GM12878 (cell line): ENCODE measurements at regions not wholly inside any gene's neighbourhood (a gene's known extent, or its start where the extent isn't known, plus 50 kb on each side); places are given as distances from the start of the nearest gene placed in this dataset.

ENCODE experiments used
- ATAC-seq: fragments of 200-7000 bp; cut with Tn5 transposase; 3 replicates; pipeline ENCODE4 v1.9.1; 2020; ENCODE audit warnings: mild to moderate bottlenecking, moderate library complexity
- BruUV-seq: library from RNA; stranded (reverse); fragments of 400-500 nt; replicated peaks from 2 replicates; lab custom pipeline; 2021; lab: Mats Ljungman, UMichigan
- CTCF ChIA-PET: fragments of 300-600 bp; sonication (Branson Sonifier 250); formaldehyde crosslinking; extraction: SDS; loops from one replicate; lab custom pipeline; 2021; ENCODE audit warnings: inconsistent platforms; lab: Yijun Ruan, JAX
- POLR2A ChIA-PET: fragments of 350-600 bp; formaldehyde crosslinking; extraction: SDS; loops from one replicate; lab custom pipeline; 2021; ENCODE audit warnings: inconsistent platforms; lab: Charles Lee
- RAD21 ChIA-PET: fragments of 300-600 bp; sonication (Branson Sonifier 250); formaldehyde crosslinking; loops from one replicate; lab custom pipeline; 2023; ENCODE audit warnings: antibody characterized with exemption; ENCODE audit not compliant: unreplicated experiment; lab: Charles Lee
- SMC1A ChIA-PET: fragments of 300-600 bp; sonication (Branson Sonifier 250); formaldehyde crosslinking; loops from one replicate; lab custom pipeline; 2023; ENCODE audit not compliant: unreplicated experiment, uncharacterized antibody; lab: Charles Lee
- DNase-seq: peaks from one replicate; pipeline ENCODE4 v3.0.0-alpha.2; 2011; ENCODE audit warnings: low read depth, low spot score
- FAIRE-seq: peaks from 3 replicates; lab custom pipeline; 2011; peaks lifted over from hg19 to GRCh38; lab: Jason Lieb, UNC
- H2AFZ ChIP-seq: 2 replicates; pipeline ENCODE4 v1.6.0; 2011; ENCODE audit warnings: low read depth, low read length, control low read depth; ENCODE audit not compliant: control insufficient read depth
- H3K27ac ChIP-seq: 2 replicates; pipeline ENCODE4 v1.5.1; 2011; ENCODE audit warnings: control low read depth; ENCODE audit not compliant: control insufficient read depth, insufficient read depth
- H3K27me3 ChIP-seq, 2 experiments: replicated peaks in 1 of 2; 2 replicates each; pipeline versions ENCODE4 v1.6.0 to v1.6.1; 2011; ENCODE audit warnings: low read length in 1 of 2; ENCODE audit not compliant: control insufficient read depth in 2 of 2, insufficient read depth in 2 of 2
- H3K36me3 ChIP-seq, 2 experiments: 2 replicates each; pipeline ENCODE4 v1.5.1; 2011; ENCODE audit warnings: low read length in 1 of 2; ENCODE audit not compliant: control insufficient read depth in 2 of 2, insufficient read depth in 2 of 2
- H3K4me1 ChIP-seq: 2 replicates; pipeline ENCODE4 v1.6.1; 2011; ENCODE audit warnings: mild to moderate bottlenecking, low read length, moderate library complexity, mixed read lengths; ENCODE audit not compliant: control insufficient read depth, insufficient read depth
- H3K4me2 ChIP-seq: 2 replicates; pipeline ENCODE4 v1.6.0; 2011; ENCODE audit warnings: control low read depth; ENCODE audit not compliant: control insufficient read depth, insufficient read depth
- H3K4me3 ChIP-seq: fragments of 200-600 bp; sonication (generic); 2 replicates; pipeline ENCODE4 v1.5.1; 2016
- H3K79me2 ChIP-seq: 2 replicates; pipeline ENCODE4 v1.6.0; 2011; ENCODE audit warnings: low read length; ENCODE audit not compliant: control insufficient read depth, insufficient read depth
- H3K9ac ChIP-seq: 2 replicates; pipeline ENCODE4 v1.8.0; 2011; ENCODE audit warnings: low read length, control low read depth, mixed read lengths; ENCODE audit not compliant: control insufficient read depth, insufficient read depth
- H3K9me3 ChIP-seq: replicated peaks from 3 replicates; pipeline ENCODE4 v1.5.1; 2011; ENCODE audit warnings: mild to moderate bottlenecking, low read length; ENCODE audit not compliant: control insufficient read depth, insufficient read depth
- H4K20me1 ChIP-seq: 2 replicates; pipeline ENCODE4 v1.6.0; 2011; ENCODE audit not compliant: control insufficient read depth, insufficient read depth
- ATF7 ChIP-seq: fragments of 450-650 bp; IDR thresholded peaks from 2 replicates; pipeline ENCODE4 v1.6.1; 2016; ENCODE audit warnings: low read depth, mild to moderate bottlenecking
- BMI1 ChIP-seq: fragments of 450-650 bp; IDR thresholded peaks from 2 replicates; pipeline ENCODE4 v1.6.1; 2016; ENCODE audit warnings: mild to moderate bottlenecking, moderate library complexity, borderline replicate concordance
- JUNB ChIP-seq: IDR thresholded peaks from 2 replicates; pipeline ENCODE4 v1.6.1; 2016; ENCODE audit warnings: antibody characterized with exemption, mild to moderate bottlenecking
- NKRF ChIP-seq: fragments of 450-650 bp; conservative IDR thresholded peaks from 2 replicates; pipeline ENCODE4 v1.6.1; 2017; ENCODE audit warnings: mild to moderate bottlenecking, moderate library complexity
- PBX3 ChIP-seq: IDR thresholded peaks from 2 replicates; pipeline ENCODE4 v1.6.1; 2011; ENCODE audit warnings: mild to moderate bottlenecking, low read depth, low read length, moderate library complexity; ENCODE audit not compliant: insufficient replicate concordance
- WGBS: methylation state at CpG from one replicate; pipeline ENCODE4 v1.1.6; 2016; ENCODE audit warnings: low lambda C conversion rate; ENCODE audit not compliant: insufficient replicate concordance, insufficient coverage; ENCODE audit errors: missing lambda C conversion rate; 5-methylcytosine and 5-hydroxymethylcytosine counted together
- in situ Hi-C: fragments of 300-500 bp; cut with MboI; formaldehyde crosslinking; loops from 9 replicates; pipeline ENCODE4 v1.14.3; 2018; ENCODE audit warnings: mixed read lengths
- intact Hi-C: fragments of 100-400 bp; cut with micrococcal nuclease; formaldehyde crosslinking; loops from one replicate; pipeline ENCODE4 v1.14.2; 2022; ENCODE audit not compliant: unreplicated experiment

- no peaks in the 10 kb centered on the region for H3K79me2 ChIP-seq
- H4K20me1 ChIP-seq = no peaks in the 10 kb centered on the region
- no peak overlapping the region for H3K27ac ChIP-seq
- intact Hi-C loops = no loop called here
- no peak overlapping the region for H2AFZ ChIP-seq
- WGBS = 83% methylated on average over 3 of the region's 3 CpGs
- ATAC-seq (no peak), FAIRE-seq (no peak), DNase-seq (no peak)
- H3K4me2 ChIP-seq = no peak overlapping the region
- ChIA-PET POLR2A (no interaction called here), CTCF (no interaction called here), SMC1A (no interaction called here), RAD21 (no interaction called here)
- no peaks in the 10 kb centered on the region for H3K9me3 ChIP-seq
- no peak overlapping the region for H3K4me3 ChIP-seq
- H3K4me1 ChIP-seq = no peaks in the 10 kb centered on the region
- H3K9ac ChIP-seq = no peak overlapping the region
- H3K27me3 ChIP-seq = peaks cover 0 to 1% of the 10 kb centered on the region in 2 experiments; a peak in 2 of 4 replicates
- in situ Hi-C loops = no loop called here
- BruUV-seq = no TSS peak
- H3K36me3 ChIP-seq = no peaks in the 10 kb centered on the region
- TF ChIP-seq BMI1 = no peak
- no peak for TF ChIP-seq PBX3
- TF ChIP-seq ATF7 = no peak
- TF ChIP-seq JUNB = no peak
- TF ChIP-seq NKRF = no peak
- TF ChIP-seq, all 136 proteins: peak for 0
These were observed 58.9 kb upstream of the FAM136A start for GRCh38 chr2:70360661-70361270.
